ENCODE measurements at regions not wholly inside any gene's neighbourhood (a gene's known extent, or its start where the extent isn't known, plus 50 kb on each side); places are given as distances from the start of the nearest gene placed in this dataset.
"Not testable (repeated sequence)": the region's sequence is repeated elsewhere in the genome, so short reads cannot be mapped to it uniquely, and the experiment has no call there.

DNA sequence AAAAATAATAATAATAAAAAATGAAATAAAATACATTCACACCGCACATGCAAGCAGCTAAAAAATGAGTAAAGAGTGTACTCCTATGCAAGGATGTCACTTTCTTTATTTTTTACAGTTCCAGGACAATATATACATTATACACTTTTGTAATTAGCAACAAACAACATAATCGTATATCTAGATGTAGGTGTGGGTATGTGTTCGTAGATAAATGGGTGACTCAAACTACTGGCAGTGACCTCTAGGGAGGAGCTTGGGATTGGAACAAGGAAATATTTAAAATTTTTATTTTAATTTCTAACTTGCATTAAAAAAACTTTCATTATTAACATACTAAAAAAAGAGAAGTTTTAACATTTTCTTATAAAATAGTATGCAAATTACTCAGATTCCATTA is 86.1 kb upstream of the MYLIP start:
- DNase-seq (ENCODE audit: low spot score) (no peak), ATAC-seq (ENCODE audit: low FRiP score) (no peak)
- no peak for TF ChIP-seq CTCF (IDR thresholded peaks at IDR 0.05)

- no peak for DNase-seq (ENCODE audit: low spot score)
- TF ChIP-seq CTCF (IDR thresholded peaks at IDR 0.05), result no peak
- ATAC-seq (ENCODE audit: low FRiP score), result no peak
Measured at GRCh38 chr6:16041327-16041726, 87.6 kb upstream of the MYLIP start.

- ATAC-seq (ENCODE audit: low FRiP score) (no peak), DNase-seq (ENCODE audit: low spot score) (no peak)
- TF ChIP-seq CTCF (IDR thresholded peaks at IDR 0.05), result no peak
Measured at GRCh38 chr6:16040628-16040974, 88.3 kb upstream of the MYLIP start.

DNA sequence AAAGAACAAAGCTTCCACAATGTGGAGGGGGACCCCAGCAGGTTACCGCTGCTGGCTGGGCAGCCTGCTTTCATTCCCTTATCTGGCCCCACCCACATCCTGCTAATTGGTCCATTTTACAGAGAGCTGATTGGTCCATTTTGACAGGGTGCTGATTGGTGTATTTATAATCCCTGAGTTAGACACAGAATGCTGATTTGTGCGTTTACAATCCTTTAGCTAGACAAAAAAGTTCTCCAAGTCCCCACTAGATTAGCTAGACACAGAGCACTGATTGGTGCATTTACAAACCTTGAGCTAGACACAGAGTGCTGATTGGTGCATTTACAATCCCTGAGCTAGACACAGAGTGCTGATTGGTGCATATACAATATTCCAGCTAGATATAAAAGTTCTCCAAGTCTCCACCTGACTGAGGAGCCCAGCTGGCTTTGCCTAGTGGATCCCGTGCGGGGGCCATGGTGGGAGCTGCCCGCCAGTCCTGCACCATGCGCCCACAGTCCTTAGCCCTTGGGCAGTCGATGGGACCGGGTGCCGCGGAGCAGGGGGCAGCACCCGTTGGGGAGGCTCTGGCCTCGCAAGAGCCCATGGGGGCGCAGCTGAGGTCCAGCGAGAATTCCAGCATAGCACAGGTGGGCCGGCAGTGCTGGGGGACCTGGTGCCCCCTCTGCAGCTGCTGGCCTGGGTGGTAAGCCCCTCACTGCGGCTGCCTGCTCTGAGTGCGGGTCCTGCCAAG is 88.8 kb upstream of the MYLIP start:
- DNase-seq (ENCODE audit: low spot score); ATAC-seq (ENCODE audit: low FRiP score): not testable (repeated sequence)

- no peak for TF ChIP-seq CTCF (IDR thresholded peaks at IDR 0.05)
- DNase-seq (ENCODE audit: low spot score) (no peak), ATAC-seq (ENCODE audit: low FRiP score) (no peak)
Measured at GRCh38 chr6:16038938-16039337, 89.9 kb upstream of the MYLIP start.

DNA sequence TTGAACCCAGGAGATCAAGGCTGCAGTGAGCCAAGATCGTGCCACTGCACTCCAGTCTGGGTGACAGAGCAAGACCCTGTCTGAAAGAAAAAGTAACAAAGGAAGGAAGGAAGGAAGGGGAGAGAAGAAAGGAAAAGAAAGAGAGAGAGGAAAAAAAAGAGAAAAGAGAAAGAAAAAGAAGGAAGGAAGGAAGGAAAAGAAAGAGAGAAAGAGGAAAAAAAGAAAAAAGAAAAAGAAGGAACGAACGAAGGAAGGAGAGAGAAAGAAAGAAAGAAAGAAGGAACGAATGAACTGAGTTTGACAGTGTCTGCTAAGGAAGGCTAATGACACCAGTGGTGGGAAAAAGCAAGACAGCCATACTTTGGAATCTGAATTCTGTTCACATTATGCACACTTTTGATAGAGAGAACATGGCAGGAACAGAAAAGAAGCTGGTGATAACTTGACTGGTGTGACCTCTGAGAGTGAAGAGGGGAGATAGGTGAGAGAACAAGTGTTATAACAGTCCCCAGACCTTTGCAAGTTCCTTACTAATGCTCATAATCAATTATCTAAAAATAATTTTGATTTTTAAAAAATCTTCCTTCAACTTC is 93.3 kb upstream of the MYLIP start:
- DNase-seq (ENCODE audit: low spot score) (no peak), ATAC-seq (ENCODE audit: low FRiP score) (no peak)
- no peak for TF ChIP-seq CTCF (IDR thresholded peaks at IDR 0.05)

DNA sequence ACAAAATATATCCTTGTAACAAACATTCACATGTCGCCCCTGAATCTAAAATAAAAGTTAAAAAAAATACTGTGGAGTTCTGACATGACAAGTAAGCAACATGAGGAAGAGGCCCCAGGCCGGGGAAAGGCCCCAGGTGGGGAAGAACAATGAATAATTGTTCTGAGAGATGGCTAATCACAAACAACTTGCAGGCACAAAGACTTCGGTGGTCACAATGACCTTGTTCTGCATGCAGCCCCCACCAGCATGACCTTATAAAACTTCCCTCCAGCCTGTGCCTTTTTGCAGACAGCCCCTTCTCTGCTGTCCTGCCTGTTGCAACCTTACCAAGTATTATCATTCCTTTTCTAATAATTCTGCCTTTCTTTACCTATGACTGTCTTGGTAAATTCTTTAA is 95.7 kb upstream of the MYLIP start:
- TF ChIP-seq CTCF (IDR thresholded peaks at IDR 0.05), result no peak
- no peak for DNase-seq (ENCODE audit: low spot score)
- no peak for ATAC-seq (ENCODE audit: low FRiP score)
